Peyer's patch (tissue), 4 donors: ENCODE measurements at regions not wholly inside any gene's neighbourhood (a gene's known extent, or its start where the extent isn't known, plus 50 kb on each side); places are given as distances from the start of the nearest gene placed in this dataset.

Experiments
- DNase-seq, 3 donors: peaks; one replicate each; pipeline ENCODE4 v3.0.0-alpha.2; 2017 to 2019
- H3K27ac ChIP-seq, 4 donors: fragments of 200-600 bp; sonication (generic); one replicate each; pipeline ENCODE4 v1.5.1; 2016 to 2019
- H3K27me3 ChIP-seq, 2 donors: fragments of 200-600 bp; sonication (generic); one replicate each; pipeline ENCODE4 v1.5.1; 2019
- H3K36me3 ChIP-seq, 3 donors: fragments of 200-600 bp; sonication (generic); one replicate each; pipeline ENCODE4 v1.5.1; 2016 to 2019
- H3K4me1 ChIP-seq, 4 donors: fragments of 200-600 bp; sonication (generic); one replicate each; pipeline ENCODE4 v1.5.1; 2016 to 2019
- H3K4me3 ChIP-seq, 4 donors: fragments of 200-600 bp; sonication (generic); 1 replicate in 3 of 4; 2 replicates in 1 of 4; pipeline ENCODE4 v1.5.1; 2016 to 2019; ENCODE audit warnings: mild to moderate bottlenecking in 1 of 4
- H3K9me3 ChIP-seq, 4 donors: fragments of 200-600 bp; sonication (generic); one replicate each; pipeline ENCODE4 v1.5.1; 2016 to 2019; ENCODE audit warnings: mild to moderate bottlenecking in 1 of 4
- POLR2A ChIP-seq, 2 donors: fragments of 450-650 bp; IDR thresholded peaks; one replicate each; pipeline ENCODE4 v1.5.1; 2017; ENCODE audit warnings: antibody characterized with exemption in 2 of 2, mild to moderate bottlenecking in 2 of 2, moderate library complexity in 2 of 2
- TF ChIP-seq, protein P1 (sequence below), 6 experiments: fragments of 450-650 bp in 4 of 6; fragments of 200-600 bp in 2 of 6; sonication (generic) in 1 of 6; IDR thresholded peaks; one replicate each; pipeline ENCODE4 v1.5.1; 2017 to 2019; ENCODE audit warnings: antibody characterized with exemption in 6 of 6, mild to moderate bottlenecking in 3 of 6, moderate library complexity in 1 of 6

DNA sequence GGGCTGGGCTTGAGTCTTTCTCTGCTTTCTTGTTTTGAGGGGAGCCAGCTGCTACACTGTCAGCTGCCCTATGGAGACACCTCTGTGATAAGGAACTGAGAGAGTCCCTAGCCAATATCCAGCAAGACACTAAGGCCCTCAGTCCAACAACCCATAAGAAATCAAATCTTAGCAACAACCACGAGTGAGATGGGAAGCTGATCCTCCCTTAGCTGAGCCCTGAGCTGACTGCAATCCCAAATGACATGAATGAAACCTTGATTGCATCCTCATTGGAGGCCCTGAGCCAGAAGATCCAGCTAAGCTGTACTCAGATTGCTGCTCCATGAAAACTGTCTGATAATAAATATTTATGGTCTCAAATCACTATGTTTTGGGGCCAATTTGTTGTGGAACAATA lies 302.1 kb upstream of the MME start:
- TF ChIP-seq, protein P1, sequence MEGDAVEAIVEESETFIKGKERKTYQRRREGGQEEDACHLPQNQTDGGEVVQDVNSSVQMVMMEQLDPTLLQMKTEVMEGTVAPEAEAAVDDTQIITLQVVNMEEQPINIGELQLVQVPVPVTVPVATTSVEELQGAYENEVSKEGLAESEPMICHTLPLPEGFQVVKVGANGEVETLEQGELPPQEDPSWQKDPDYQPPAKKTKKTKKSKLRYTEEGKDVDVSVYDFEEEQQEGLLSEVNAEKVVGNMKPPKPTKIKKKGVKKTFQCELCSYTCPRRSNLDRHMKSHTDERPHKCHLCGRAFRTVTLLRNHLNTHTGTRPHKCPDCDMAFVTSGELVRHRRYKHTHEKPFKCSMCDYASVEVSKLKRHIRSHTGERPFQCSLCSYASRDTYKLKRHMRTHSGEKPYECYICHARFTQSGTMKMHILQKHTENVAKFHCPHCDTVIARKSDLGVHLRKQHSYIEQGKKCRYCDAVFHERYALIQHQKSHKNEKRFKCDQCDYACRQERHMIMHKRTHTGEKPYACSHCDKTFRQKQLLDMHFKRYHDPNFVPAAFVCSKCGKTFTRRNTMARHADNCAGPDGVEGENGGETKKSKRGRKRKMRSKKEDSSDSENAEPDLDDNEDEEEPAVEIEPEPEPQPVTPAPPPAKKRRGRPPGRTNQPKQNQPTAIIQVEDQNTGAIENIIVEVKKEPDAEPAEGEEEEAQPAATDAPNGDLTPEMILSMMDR (IDR thresholded peaks at IDR 0.05): no peak
- TF ChIP-seq POLR2A (IDR thresholded peaks at IDR 0.05): no peak

DNA sequence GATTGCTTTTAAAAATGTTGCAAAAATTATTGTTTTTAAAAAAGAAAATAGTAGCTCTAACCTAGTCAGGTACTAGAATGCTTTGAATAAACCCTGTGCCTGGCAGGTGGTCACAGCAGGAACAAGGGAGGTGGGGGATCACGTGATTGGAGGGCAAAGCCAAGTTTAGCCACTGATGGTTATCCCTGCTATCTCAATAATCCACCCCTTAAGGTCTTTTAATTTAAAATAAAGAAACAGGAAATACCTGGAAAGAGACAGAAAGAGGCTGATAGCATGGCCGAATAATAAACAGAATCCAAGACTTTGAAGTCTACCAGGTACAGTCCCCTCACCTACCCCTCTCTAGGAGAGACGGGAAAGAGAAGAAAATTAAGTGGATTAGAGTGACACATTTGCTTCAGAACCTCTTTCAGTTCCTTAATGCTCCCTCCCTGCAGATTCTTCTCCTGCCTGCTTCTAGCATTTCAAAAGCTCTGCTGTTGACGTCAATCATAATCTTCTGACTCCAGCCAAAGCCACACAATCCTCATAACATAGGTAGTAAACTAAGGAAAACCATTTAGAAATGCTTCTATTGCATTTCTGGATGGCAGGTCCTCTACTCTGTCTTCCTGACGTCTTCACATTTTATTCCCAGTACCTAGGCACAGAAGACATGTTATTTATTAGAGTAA lies 303.4 kb upstream of the MME start:
- H3K27ac ChIP-seq: no peak overlapping the region

More for the DNA sequence above, 302.1 kb upstream of the MME start:
- Histone ChIP-seq H3K9me3 (no peaks in the 10 kb centered on the region), H3K4me1 (no peaks in the 10 kb centered on the region), H3K4me3 (no peak overlapping the region), H3K36me3 (no peaks in the 10 kb centered on the region), H3K27me3 (no peaks in the 10 kb centered on the region), H3K27ac (no peak overlapping the region)
- DNase-seq: no peak

GRCh38 chr3:154775821-154776548 lies 304.1 kb upstream of the MME start:
- no peak for DNase-seq
- Histone ChIP-seq H3K27ac (no peak overlapping the region), H3K4me1 (no peaks in the 10 kb centered on the region), H3K4me3 (no peak overlapping the region), H3K36me3 (no peaks in the 10 kb centered on the region), H3K27me3 (no peaks in the 10 kb centered on the region), H3K9me3 (no peaks in the 10 kb centered on the region)
- TF ChIP-seq, protein P1 (IDR thresholded peaks at IDR 0.05): no peak

More for the DNA sequence above, 303.4 kb upstream of the MME start:
- H3K9me3 ChIP-seq: no peaks in the 10 kb centered on the region
- H3K4me1 ChIP-seq: no peaks in the 10 kb centered on the region
- no peaks in the 10 kb centered on the region for H3K27me3 ChIP-seq
- TF ChIP-seq, protein P1 (IDR thresholded peaks at IDR 0.05): no peak
- no peak for TF ChIP-seq POLR2A (IDR thresholded peaks at IDR 0.05)
- H3K36me3 ChIP-seq: no peaks in the 10 kb centered on the region
- no peak overlapping the region for H3K4me3 ChIP-seq
- no peak for DNase-seq

DNA sequence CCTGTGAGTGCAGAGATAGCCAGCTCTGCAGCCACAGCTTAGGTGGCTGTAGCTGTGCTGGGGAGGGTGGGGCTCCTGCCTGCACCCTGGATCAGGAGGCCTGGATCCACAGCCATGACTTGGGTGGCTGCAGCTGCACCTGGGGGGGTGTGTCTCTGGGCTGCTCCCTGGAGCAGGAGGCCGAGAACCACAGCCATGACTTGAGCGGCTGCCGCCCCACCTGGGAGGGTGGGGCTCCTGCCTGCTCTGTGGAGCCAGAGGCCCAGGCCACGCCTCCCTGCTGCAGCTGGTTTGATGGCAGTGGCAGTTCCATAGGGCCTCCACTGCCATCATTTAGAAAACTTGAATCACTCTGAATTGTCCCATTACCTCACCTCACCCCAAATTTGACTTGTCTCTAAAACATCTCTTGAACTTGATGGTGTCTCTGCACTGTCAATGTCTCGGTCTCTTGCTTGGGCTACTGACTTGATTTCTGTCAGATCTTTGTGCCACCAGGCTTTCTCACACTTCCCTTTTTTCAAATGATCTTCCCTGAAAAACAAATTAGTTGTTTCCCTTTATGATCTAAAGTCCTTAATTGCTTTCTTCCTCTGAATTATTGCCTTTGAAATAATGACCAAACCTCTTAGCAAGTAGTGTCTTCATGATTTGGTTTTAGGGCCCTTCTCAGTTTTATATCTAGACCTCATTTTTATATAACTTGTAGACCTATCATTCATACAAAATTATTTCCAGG lies 313.2 kb upstream of the MME start:
- no peaks in the 10 kb centered on the region for H3K36me3 ChIP-seq
- H3K27me3 ChIP-seq: no peaks in the 10 kb centered on the region
- H3K27ac ChIP-seq: no peak overlapping the region
- H3K4me1 ChIP-seq: no peaks in the 10 kb centered on the region
- DNase-seq: peak in 1 of 3 donors; percentile 54
- no peak overlapping the region for H3K4me3 ChIP-seq
- no peak for TF ChIP-seq POLR2A (IDR thresholded peaks at IDR 0.05)
- TF ChIP-seq, protein P1 (IDR thresholded peaks at IDR 0.05): no peak
- H3K9me3 ChIP-seq: no peaks in the 10 kb centered on the region

DNA sequence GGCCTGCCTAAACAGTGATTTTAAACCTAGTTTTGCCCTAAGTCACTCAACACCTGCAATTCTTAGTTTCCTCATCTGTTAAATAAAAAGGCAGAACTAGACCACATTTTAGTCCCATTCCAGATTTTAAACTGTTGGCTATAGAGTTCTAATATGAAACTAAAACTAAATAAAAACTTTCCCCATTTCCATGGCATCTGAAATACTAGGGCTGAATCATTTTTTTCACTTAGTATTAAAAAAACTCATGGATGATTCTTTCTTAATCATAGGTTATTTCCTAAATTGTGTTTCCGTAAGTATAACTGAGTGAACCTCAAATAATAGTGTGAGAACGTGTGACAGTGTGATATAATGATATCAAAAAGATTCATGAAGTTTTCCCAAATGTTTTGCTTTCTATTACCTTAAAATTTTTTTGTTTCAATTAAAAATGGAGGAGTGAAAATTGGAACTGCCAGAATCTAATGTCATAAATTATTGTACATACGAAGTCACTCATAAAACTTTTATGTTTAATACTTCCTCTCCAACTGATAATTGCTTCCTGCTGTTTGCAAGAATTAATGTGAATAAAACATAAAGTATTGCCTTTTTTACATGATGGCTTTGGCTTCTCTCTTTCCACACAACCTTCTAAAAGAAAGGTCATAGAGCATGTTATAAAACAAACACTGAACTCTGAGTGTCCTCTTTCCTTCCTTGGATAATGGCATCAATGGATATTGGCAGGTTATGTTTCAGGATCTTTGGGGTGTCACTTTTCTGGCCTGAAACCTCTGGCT lies 315.1 kb upstream of the MME start:
- Histone ChIP-seq H3K27me3 (no peaks in the 10 kb centered on the region), H3K9me3 (no peaks in the 10 kb centered on the region), H3K27ac (no peak overlapping the region), H3K36me3 (no peaks in the 10 kb centered on the region), H3K4me1 (no peaks in the 10 kb centered on the region), H3K4me3 (no peak overlapping the region)
- TF ChIP-seq, protein P1 (IDR thresholded peaks at IDR 0.05): no peak
- no peak for TF ChIP-seq POLR2A (IDR thresholded peaks at IDR 0.05)
- DNase-seq: no peak
